ENCODE measurements at regions not wholly inside any gene's neighbourhood (a gene's known extent, or its start where the extent isn't known, plus 50 kb on each side); places are given as distances from the start of the nearest gene placed in this dataset.

- no peak for TF ChIP-seq RAD21 (IDR thresholded peaks at IDR 0.05 in 1 of 2, conservative IDR thresholded peaks at IDR 0.05 in 1 of 2; ENCODE audit: low read depth in 2 of 2, low read length in 2 of 2)
- TF ChIP-seq RXRA (IDR thresholded peaks at IDR 0.05; ENCODE audit: insufficient read depth, low read depth, low read length) = no peak
- no peak for TF ChIP-seq SIN3A (conservative IDR thresholded peaks at IDR 0.05 in 1 of 2, IDR thresholded peaks at IDR 0.05 in 1 of 2; ENCODE audit: low read depth in 1 of 2, low read length in 2 of 2)
- no peak for TF ChIP-seq ATF3 (IDR thresholded peaks at IDR 0.05; ENCODE audit: insufficient read depth, low read depth, low read length)
- TF ChIP-seq SRF (IDR thresholded peaks at IDR 0.05; ENCODE audit: low read depth, low read length) = no peak
- TF ChIP-seq JUND (IDR thresholded peaks at IDR 0.05; ENCODE audit: low read length) = no peak
- no peak for TF ChIP-seq TAF1 (IDR thresholded peaks at IDR 0.05; ENCODE audit: low read depth, low read length)
- TF ChIP-seq CTCF (IDR thresholded peaks at IDR 0.05; ENCODE audit: control extremely low read depth in 1 of 3, insufficient read depth in 1 of 3, low read depth in 1 of 3, low read length in 3 of 3) = no peak
- TF ChIP-seq POU5F1 (IDR thresholded peaks at IDR 0.05; ENCODE audit: low read depth, low read length) = no peak
- TF ChIP-seq USF2 (IDR thresholded peaks at IDR 0.05; ENCODE audit: low read length) = no peak
- TF ChIP-seq MAX (IDR thresholded peaks at IDR 0.05) = no peak
These were observed 89.9 kb upstream of the HAPLN1 start for GRCh38 chr5:83810511-83810910.
